GM21381 (cell line): ENCODE measurements at regions not wholly inside any gene's neighbourhood (a gene's known extent, or its start where the extent isn't known, plus 50 kb on each side); places are given as distances from the start of the nearest gene placed in this dataset.
"Not testable (repeated sequence)": the region's sequence is repeated elsewhere in the genome, so short reads cannot be mapped to it uniquely, and the experiment has no call there.

ENCODE experiments used
- ATAC-seq: cut with Tn5 transposase; IDR thresholded peaks from one replicate; pipeline ENCODE4 v1.9.1; 2021; ENCODE audit warnings: mild to moderate bottlenecking, moderate library complexity; ENCODE audit not compliant: unreplicated experiment

DNA sequence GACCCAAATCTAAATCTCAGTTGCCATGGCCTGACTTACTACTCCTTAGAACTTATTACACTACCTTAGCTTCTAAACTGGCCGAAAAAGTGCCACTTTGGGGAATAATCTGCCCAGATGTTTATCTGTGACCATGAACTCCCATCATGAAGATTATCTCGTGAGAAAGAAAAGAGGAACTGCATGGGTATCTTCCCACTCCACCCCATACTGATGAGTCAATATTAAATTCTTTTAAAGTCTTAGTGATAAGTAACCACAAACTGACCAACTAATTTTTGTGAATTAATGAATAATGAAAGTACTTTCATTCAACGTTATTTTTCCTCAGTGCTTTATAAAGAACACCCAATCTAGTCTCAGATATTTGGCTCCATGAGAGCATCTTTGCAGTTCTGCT is 493.5 kb downstream of the EBF1 start:
- ATAC-seq = no peak

DNA sequence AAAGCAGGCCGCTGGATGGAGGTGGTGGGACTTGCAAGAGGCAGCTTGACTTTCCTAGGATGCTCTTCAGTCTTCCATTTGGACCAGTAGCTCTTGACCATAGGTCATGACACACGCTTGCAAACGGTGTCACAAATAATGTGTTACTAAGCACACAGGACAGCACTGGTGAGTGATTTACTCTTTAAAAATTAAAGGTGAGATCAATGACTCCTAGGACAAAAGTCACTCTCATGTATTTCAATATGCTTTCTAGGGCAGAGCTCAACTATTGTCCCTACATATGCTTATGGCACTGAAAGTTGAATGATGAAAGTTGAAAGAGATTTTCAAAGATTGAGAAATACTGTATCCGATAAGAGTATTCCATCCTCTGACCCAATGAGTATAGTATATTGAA is 496.7 kb downstream of the EBF1 start:
- ATAC-seq = no peak

DNA sequence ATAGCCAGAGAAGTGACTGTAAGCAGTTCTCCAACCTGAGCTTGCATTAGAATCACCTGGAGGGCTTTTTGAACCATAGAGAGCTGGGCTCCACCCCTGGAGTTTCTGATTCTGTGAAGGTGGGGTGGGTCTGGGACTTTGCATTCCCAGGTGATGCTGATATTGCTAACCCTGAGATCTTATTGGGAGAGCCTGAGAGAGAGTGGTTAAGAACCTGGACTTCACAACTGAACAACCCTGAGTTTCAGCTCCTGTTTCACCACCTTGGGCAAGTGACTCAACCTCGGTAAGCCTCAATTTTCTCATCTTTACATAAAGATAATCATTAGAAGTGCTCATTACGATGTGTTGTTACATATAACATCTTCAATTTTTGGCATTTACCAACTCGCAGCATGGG is 498.6 kb downstream of the EBF1 start:
- no peak for ATAC-seq

DNA sequence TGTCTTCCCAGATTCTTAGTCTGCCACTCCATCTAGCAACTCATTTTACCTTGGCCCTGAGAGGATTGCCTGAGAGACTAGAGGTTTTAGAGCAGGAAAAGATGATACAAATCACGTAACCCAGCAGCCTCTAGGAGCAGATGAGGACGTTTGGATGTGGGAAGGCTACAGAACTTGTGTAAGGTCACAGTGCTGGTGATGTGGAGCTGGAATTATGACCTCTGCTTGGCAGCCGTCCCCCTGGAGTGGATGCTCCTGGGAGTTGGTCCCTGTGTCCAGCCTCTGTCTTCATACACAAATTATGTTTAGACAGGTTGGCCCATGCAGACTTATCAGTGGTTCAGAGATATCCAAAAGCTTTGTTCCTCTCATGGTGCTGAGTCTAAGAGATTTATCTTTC is 499.0 kb downstream of the EBF1 start:
- no peak for ATAC-seq

DNA sequence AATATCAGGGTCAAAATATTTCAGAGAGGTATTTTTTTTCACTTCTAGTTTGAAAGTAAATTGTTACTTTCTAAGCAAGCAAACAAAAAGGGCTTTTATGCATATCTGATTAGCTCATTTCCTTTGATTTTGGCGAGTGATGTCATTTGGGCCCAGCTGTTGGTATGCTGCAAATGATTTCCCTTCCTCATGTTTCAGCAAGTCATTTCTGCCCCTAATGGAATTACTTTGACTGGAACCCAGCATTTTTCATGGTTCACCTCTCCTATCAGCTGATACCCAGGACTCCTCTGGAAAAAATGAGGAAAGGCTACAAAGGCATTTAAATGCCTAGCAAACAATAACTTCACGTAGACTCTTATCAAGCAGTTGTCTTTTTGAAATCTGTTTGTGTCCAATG is 500.6 kb downstream of the EBF1 start:
- ATAC-seq = no peak

DNA sequence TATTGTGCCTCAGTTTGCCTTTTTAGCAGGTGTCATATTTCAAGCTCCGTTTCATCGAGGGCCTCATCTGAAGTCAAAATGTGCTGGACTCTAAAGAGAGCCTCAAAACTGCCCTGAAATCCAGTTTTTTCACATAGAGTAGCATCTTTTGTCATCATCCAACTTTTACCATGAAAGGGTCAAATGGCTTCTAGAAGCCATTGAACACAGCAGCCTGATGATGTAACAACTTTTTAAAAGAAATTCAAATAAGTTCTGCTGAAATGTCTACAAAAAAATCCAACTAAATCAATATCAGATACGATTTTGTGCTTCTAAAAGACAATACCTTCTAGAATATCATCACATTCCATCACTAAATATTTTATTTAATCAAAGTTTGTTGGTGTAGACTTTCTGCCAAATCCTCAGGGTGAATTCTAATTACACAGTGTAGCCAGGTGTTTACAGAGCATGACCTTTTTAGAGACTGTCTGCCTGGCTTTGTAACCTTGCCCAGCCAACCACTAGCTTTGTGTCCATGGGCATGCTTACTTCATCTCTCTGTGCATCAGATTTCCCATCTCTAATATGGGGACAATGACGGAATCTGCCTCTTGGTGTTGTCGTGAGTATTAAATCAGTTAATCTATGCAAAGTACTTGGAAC is 505.0 kb downstream of the EBF1 start:
- ATAC-seq = no peak

DNA sequence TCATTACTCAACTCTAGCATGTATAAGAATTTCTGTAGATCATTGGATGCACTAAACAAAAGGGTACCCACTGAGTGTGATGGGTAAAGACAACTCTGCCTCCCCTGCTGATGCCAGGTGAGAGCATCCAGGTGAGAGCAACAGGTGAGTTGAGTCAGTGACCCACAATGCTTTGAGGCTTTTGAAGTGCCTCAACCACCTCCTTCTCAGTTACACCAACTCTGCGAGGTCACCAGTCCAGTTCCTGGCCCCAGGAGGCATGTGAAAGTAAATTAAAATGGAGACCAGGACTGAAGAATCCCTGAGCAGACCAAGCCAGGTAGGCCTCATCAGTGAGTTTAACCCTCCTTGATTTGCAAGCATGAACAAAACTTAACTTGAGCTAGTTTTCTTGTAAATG is 505.8 kb downstream of the EBF1 start:
- no peak for ATAC-seq

DNA sequence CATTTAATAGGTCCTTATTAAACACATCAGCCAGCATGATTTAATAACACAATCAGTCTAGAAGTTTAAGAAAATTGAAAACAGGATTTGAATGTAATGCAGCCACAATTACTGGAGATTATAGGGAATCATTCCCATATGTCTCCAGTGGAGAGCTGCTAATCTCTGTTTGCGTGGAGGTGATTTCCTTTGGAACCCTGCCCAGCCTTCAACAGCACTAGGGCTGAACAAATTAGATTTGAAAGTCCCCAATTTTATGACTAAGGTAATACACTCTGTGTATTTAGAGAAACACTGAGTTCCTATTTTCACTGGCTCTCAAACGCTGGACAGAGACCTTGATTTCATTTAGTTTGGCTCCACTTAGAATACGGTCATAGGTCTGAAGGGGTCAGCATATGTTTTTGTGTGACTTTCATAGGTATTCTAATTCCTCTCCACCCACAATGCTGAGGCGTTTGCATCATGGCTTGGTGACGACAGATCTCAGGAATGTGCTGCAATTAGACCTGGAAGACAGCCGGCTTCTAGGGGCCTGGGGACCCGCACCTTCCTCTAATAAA is 508.3 kb downstream of the EBF1 start:
- no peak for ATAC-seq

DNA sequence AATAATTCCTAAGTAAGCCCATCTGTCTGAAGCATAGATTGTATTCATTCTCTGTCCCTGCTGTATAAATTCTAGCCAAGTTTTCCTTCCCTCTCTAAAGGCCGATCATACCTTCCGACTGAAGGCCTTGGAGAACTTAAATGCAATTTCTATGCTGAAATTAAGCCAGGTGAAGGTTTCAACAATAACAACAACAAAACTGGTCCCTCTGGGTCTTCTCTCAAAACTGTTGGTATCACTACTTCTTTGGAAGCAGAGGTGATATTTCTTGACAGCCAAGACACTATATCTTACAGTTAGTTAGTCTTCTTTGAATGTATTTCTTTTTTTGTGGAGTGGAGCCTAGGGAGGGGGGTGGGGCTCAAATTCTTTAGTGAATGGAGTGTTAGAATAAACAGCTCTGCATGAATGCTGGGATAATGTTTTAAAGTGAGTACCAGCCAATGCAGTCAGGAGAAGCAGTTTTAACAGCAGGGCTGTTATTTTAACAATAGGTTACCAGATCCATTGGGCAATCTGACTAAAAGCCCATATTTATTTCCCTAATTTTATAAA is 508.9 kb downstream of the EBF1 start:
- no peak for ATAC-seq

DNA sequence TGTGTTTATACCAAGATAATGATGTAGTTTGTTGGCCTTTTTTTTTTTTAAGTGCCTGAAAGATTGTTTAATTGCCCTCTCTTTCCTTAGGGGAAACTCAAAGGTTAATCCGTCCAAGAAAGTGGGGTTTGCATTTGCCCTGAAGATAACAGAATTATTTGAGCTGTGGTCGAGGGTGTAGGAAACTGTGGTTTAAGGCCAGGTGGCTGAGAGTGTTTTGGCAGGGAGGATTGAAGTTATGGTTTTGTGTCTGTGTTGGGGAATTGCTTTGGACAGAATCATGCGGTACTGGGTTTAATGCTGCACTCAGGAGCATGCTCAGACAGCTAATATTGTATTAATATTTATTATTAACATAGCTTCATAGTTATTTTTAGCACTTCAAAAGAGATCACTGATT is 509.8 kb downstream of the EBF1 start:
- no peak for ATAC-seq

DNA sequence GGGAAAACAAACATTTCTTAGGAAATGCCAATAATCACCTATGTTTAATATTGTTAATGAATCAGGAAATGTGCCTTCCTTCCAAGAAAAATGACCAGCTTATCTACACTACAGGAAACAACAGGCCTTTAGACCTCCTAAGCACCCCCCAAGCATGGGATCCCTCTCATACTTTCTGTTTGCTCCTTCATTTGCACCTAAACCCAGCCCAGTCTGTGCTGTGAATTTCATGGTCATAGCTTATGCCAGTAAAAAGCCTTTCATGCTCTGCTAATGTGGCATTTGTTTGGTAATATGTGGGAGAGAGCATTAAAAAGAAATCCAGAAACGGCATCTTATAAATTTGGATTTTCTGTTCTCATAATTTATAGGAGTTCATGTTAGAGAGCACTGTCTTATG is 511.1 kb downstream of the EBF1 start:
- no peak for ATAC-seq

DNA sequence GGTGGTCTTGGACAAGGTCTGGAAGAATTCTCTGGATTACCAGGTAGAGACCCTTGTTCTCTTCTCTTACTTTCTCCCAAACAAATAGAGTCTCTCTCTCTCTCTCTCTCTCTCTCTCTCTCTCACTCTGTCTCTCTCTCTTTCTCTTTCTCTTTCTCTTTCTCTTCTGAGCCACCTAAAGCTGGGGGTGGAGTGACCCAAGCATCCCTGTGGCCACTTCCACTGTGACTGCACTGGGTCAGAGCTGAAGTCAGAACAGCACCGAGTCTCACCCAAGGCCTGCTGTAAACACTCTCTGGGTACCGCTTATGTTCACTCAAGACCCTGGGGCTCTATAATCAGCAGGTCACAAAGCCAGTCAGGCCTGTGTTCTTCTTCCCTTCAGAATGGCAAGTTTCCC is 513.7 kb downstream of the EBF1 start:
- no peak for ATAC-seq

DNA sequence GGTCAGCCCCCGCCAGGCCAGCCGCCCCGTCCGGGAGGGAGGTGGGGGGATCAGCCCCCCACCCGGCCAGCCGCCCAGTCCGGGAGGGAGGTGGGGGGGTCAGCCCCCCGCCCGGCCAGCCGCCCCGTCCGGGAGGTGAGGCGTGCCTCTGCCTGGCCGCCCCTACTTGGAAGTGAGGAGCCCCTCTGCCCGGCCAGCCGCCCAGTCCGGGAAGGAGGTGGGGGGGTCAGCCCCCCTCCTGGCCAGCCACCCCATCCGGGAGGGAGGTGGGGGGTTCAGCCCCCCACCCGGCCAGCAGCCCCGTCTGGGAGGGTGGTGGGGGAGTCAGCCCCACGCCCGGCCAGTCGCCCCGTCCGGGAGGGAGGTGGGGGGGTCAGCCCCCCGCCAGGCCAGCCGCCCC is 517.0 kb downstream of the EBF1 start:
- ATAC-seq = not testable (repeated sequence)

DNA sequence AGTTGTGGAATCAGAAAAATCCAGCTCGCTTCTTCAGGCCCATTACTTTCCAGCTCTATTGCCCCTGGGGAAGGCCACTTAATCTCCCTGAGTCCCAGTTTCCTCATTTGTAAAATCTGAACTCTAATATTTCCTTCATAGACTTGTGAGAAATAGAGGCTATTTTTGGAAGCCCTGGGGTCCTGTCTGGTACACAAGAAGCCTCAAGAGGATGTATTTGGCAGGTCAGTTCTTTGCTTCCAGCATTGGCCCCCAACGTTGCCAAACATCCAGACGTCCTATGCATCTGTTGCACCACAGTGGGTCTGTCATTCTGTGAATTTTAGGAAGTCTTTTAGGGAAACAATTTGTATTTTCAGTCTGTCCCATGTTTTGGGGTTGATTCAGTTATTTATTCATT is 525.9 kb downstream of the EBF1 start:
- no peak for ATAC-seq

DNA sequence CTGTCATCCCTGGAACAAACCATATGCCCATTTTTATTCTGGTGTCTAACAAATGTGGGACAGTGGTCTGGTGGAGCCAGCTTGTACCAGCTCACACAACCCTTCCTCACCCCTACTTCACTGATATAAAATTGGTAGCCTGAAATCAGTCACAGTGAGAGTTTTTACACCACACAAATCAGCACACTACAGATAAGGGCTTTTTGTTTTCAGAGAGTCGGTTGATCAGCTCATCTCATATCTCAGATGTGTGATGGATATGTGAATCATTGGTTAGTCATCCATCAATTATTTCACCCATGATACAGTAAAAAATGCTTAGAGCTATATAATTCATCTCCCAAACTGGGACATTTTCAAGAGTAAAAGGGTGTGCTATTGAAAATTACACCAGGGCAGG is 529.2 kb downstream of the EBF1 start:
- ATAC-seq = no peak

DNA sequence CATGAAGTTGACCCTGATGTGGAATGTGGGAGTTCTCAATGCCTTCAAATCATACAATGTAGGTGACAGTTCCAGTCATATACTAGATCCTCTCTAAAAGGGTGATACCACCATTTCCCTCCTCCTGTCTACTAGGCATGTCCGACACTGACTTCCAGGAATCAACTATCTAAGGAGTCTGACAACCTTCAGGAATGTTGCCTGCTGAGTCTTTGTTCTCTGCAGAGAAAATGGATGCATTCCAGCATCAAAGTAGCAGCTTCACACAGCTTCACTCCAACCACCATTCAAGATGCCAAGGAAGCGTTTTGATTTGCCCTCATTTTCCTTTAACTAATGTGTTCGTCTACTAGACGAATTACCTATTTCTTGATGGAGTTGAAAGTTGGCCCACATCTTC is 530.2 kb downstream of the EBF1 start:
- ATAC-seq = no peak

DNA sequence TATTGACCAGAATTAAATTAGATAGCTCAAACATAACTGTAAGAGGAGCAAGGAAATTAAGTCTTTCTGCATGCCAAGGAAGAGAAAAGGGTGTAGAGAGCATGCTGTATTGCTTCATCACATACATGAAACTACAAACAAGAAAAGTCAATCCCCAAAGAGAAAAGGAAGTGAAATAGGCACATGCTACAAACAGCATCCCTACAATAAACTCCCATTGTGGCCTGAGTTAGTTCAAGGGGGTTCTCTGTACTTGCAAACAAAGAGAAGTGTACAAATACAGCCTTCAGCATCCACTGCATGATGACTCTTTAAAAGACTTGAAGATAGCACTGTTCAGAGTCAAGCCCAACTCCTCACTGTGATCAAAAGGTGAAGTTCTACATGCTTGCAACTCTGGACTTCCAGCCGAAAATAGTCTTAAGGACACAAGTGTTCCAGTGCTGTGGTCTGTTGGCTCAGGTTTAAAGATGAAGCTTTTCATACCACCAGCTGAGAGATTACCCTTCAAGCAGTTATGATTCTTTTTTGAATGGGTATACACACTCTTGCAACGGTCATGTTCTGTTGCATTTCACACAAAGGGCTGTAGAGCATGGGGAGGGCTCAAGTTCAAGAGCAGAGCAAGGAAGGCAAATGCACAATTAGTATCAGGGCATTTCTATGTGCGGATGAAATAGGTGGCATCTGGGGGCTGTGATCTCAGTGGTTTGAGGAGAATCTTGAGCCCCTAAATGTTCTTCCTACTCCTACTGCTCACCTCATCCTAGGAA is 534.5 kb downstream of the EBF1 start:
- ATAC-seq = no peak

DNA sequence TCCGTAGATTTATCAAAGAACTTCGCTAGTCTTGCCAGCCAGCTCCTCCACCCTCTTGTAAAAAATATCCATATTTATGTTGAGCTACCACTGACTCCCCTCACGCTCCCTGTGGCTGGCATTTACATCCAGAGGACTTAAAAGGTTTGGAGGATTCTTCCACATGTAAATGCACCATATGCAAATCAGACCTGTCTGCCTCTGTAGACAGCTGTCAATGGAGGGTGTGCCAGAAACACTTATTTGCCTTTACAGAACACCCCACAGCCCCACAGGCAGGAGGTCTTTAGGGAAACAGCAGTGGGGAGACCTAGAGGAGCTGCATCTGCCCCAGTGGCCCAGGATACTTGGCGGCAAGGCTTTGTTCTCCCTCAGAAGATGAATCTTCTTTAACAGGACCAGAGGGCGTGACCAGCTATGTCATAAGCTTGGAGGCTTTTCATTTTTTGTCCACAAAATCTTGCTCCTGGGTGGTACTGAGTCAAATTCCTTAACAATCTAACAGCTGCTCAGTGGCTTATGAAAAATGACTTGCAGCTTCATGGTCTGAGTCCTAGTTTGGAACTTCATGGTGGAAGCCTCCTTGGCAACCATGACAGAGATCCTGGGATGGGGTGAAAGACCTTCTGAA is 535.8 kb downstream of the EBF1 start:
- no peak for ATAC-seq

DNA sequence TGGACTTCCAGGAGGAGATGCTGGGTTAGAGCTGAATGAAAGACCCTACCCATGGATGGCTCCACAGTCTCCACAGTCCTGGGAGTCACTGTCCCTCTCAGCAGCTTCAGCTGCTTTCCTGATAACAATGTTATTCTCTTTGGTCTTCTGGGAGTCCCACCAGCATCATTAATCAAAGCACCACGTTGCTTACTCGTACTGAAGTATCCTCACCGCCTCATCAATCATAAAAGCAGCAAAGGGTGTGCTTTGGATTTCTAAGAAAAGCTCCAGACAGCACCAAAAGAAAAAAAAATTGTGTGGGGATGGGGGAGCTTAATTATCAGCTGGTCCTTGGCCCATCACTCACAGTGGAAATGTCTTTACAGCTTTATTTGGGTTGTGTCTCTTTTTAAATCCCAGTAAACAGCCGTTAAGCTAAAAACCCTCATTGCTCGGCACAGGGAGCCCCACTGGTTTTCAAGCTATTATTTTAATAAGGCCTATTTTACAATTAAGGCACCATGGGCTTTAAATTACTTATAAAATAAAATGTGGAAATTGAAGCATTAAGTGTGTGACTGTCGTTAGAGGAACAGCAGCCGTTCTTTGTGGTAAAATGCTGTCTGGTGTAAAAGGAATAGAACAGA is 538.0 kb downstream of the EBF1 start:
- no peak for ATAC-seq

DNA sequence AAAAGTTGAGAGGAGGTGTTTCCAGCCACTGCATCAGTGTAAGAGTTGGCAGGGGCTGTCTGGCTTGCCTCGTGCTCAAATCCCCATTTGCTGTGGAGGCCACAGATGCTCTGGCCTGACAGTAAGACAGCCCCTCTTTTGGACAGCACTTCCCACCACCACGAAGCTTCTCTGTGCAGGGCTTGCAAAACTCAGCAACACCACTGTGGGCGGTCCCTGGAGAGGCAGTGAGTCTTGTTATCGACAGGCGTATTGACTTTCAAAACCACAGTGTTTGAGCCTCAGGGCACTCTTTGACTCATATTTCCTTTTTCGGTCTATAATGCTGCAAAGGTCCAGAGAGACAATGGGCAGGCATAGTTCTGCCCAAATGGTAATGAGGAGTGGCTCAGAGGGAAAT is 539.5 kb downstream of the EBF1 start:
- peak; percentile 94 for ATAC-seq

DNA sequence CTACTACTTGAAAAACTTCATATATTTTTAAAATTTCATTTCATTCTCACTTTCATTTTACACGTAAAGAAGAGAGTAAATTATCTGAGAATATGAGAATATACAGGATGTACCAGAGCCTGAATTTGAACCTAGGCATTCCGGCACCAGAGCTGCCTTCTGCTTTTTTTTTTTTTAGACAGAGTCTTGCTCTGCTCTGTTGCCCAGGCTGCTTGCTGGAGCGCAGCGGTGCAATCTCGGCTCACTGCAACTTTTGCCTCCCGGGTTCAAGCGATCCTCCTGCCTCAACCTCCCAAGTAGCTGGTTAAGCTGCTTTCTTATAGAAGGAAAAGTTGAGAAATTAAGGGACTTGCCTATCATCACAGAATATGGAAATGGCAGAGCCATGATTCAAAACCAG is 540.1 kb downstream of the EBF1 start:
- ATAC-seq = peak; percentile 40
